ENCODE measurements at regions not wholly inside any gene's neighbourhood (a gene's known extent, or its start where the extent isn't known, plus 50 kb on each side); places are given as distances from the start of the nearest gene placed in this dataset.

DNA sequence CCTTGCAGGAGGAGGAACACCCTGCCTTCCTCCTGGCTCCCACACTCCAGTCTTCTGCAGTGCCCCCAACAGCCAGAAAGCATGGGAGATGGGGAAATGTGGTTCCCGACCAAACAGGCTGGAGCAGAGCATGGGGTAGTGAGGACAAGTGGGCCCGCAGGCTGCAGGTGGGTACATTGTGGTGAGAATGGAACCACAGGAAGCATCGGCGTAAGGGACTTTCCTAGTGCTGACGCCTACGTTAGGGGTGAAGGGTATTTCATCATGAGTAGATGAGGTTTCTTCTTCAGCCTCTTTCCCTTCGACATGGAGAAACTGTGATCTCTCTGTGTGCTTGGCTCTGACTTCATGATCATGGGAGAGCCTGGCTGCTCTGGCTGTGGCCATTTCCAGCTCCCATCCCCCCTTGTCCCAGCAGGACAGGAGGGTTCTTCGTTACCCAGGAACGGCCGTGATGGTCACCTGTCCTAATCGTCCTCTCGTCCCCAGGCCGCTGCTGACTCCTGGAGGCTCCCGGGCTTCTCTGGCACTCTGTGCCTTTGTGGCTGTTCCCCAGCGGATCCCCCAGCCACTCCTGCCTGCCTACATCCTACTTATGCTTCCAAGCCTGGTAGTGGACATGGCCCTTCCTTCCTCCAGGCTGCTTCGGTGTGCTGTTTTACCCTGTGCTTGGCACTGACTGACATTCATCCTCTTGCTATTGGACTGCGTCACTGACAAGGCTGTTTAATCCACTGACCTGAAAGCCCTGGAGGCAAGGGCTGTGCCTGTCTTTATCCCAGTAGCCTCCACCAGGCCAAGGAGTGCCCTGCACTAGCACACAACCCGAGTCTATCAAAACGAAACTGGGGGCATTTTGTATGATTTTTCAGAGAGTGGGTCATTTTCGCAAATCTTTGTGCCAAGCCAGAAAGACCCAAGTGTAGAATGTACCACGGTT lies 65.2 kb upstream of the CECR2 start:
- no peak for TF ChIP-seq JUN (IDR thresholded peaks at IDR 0.05; ENCODE audit: borderline replicate concordance, insufficient read depth, insufficient read length, low read depth)
- no peak for TF ChIP-seq CTCF (IDR thresholded peaks at IDR 0.05; ENCODE audit: extremely low read depth in 1 of 2, insufficient read depth in 1 of 2, low read depth in 1 of 2, low read length in 2 of 2)
- TF ChIP-seq FOS (IDR thresholded peaks at IDR 0.05; ENCODE audit: borderline replicate concordance, insufficient read depth, low read length) = no peak
- no peak for TF ChIP-seq POLR2A (IDR thresholded peaks at IDR 0.05; ENCODE audit: low read depth, low read length)
- no peak for TF ChIP-seq EZH2 (IDR thresholded peaks at IDR 0.05; ENCODE audit: borderline replicate concordance, low read depth, low read length, severe bottlenecking)
- no peak for TF ChIP-seq POLR2AphosphoS5 (IDR thresholded peaks at IDR 0.05; ENCODE audit: insufficient read depth, low read depth, low read length)
- POLR2A ChIA-PET = no interaction called here

More for the DNA sequence above, 65.2 kb upstream of the CECR2 start:
- Histone ChIP-seq H3K4me2 (ENCODE audit: insufficient read depth, low read length) (no peak overlapping the region), H4K20me1 (replicated peaks; ENCODE audit: control insufficient read depth, extremely low read depth, insufficient read depth, low read length) (no peaks in the 10 kb centered on the region), H3K4me1 (ENCODE audit: control insufficient read depth, extremely low read depth, insufficient read depth, low read length) (no peaks in the 10 kb centered on the region), H3K36me3 (ENCODE audit: control insufficient read depth in 2 of 2, extremely low read depth in 1 of 2, insufficient read depth in 2 of 2, low read length in 2 of 2) (no peaks in the 10 kb centered on the region), H3K9ac (replicated peaks; ENCODE audit: extremely low read depth, insufficient read depth, low read length) (no peak overlapping the region), H3K79me2 (ENCODE audit: control insufficient read depth, insufficient read depth, low read length) (no peaks in the 10 kb centered on the region), H3K9me1 (replicated peaks; ENCODE audit: control insufficient read depth, extremely low read depth, insufficient read depth, low read length) (no peaks in the 10 kb centered on the region), H3K27ac (ENCODE audit: insufficient read depth, low read depth, low read length) (no peak overlapping the region), H3K9me3 (replicated peaks; ENCODE audit: control insufficient read depth, insufficient read depth, low read length) (no peaks in the 10 kb centered on the region), H2AFZ (ENCODE audit: low read depth, low read length) (no peak overlapping the region), H3K27me3 (ENCODE audit: control insufficient read depth in 2 of 2, insufficient read depth in 2 of 2, low read length in 2 of 2) (no peaks in the 10 kb centered on the region), H3K4me3 (replicated peaks in 1 of 3; ENCODE audit: insufficient read depth in 1 of 3, low read depth in 1 of 3, low read length in 3 of 3) (no peak overlapping the region)
- intact Hi-C loops (cut with micrococcal nuclease) (no loop called here), dilution Hi-C loops (cut with MboI; ENCODE audit: extremely low pct_ligation_motif_present, low sequenced_read_pairs) (no loop called here)
- FAIRE-seq (no peak), DNase-seq (ENCODE audit: low read depth, low spot score) (no peak)
- BruUV-seq (replicated peaks) = no TSS peak
- CTCF ChIA-PET = interaction anchor here (0.6 kb wide), 1 partner anchor 10 kb away, joined by 4 read pairs; no protein-coding TSS in a partner anchor

All from endothelial cell of umbilical vein (primary cell).